ENCODE measurements at regions not wholly inside any gene's neighbourhood (a gene's known extent, or its start where the extent isn't known, plus 50 kb on each side); places are given as distances from the start of the nearest gene placed in this dataset.

GRCh38 chr7:34407586-34407985 is 250.4 kb upstream of the NPSR1 start:
- no peak for TF ChIP-seq EZH2 (IDR thresholded peaks at IDR 0.05)
- no peak for TF ChIP-seq CTCF (IDR thresholded peaks at IDR 0.05 in 2 of 3, conservative IDR thresholded peaks at IDR 0.05 in 1 of 3; ENCODE audit: borderline replicate concordance in 1 of 3, insufficient read depth in 1 of 3, low read depth in 2 of 3, low read length in 2 of 3)
- TF ChIP-seq REST (IDR thresholded peaks at IDR 0.05; ENCODE audit: low read depth) = no peak
- no peak for TF ChIP-seq POLR2A (IDR thresholded peaks at IDR 0.05; ENCODE audit: borderline replicate concordance, extremely low read depth, insufficient read depth, insufficient read length)
- TF ChIP-seq ATF3 (IDR thresholded peaks at IDR 0.05) = no peak
- no peak for TF ChIP-seq YY1 (IDR thresholded peaks at IDR 0.05; ENCODE audit: extremely low read depth, insufficient replicate concordance, low read depth, low read length)
- no peak for TF ChIP-seq MAX (IDR thresholded peaks at IDR 0.05)
- TF ChIP-seq SRF (IDR thresholded peaks at IDR 0.05; ENCODE audit: low read depth) = no peak
- TF ChIP-seq SP1 (IDR thresholded peaks at IDR 0.05; ENCODE audit: low read depth) = no peak
